ENCODE measurements at regions not wholly inside any gene's neighbourhood (a gene's known extent, or its start where the extent isn't known, plus 50 kb on each side); places are given as distances from the start of the nearest gene placed in this dataset.

- DNase-seq, result no peak
Measured at GRCh38 chr7:17184805-17185689, 113.4 kb upstream of the AHR start.

- DNase-seq, result no peak
Measured at GRCh38 chr7:17185690-17186070, 112.8 kb upstream of the AHR start.

- no peak for DNase-seq
Measured at GRCh38 chr7:17186745-17187530, 111.5 kb upstream of the AHR start.

- DNase-seq, result no peak
Measured at GRCh38 chr7:17194656-17195055, 103.8 kb upstream of the AHR start.

DNA sequence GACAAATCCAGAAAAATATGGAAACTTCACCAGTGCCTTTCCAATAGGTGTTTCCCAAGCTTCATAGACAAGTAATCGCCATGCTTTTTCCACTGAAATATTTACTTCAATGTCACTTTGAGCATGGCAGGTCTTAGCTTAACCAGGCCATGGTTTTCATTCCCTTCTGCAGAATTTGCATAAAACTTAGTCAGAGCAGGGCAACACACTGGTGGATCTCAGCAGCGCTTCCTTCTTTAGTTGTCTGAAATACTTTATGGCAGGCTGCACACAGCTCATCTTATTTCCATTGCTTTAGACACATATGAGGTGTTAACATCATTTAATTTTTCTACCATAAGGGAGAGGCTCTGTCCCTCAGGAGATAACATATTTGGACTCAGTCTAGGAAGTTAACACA is 102.9 kb upstream of the AHR start:
- no peak for DNase-seq

- no peak for DNase-seq
Measured at GRCh38 chr7:17205910-17206309, 92.5 kb upstream of the AHR start.

GRCh38 chr7:17206349-17206905 is 92.0 kb upstream of the AHR start:
- DNase-seq, result no peak

DNA sequence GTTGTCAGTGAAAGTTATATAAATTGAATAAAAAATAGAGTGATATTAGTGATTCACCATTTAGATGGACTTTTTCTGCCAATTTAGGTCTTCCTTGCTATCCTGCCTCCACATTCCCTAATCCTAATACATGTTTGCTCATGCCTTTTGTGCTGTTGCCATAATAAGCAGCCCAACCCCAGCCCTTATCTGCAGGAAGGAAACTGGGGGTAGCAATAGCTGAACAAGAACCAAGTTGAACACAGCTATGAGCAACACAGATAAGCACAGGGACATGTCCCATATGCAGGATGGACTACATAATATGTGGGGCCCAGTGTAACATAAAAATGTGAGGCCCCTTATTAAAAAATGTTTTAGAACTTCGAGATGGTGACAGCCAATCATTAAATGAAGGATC is 91.2 kb upstream of the AHR start:
- DNase-seq, result no peak

DNA sequence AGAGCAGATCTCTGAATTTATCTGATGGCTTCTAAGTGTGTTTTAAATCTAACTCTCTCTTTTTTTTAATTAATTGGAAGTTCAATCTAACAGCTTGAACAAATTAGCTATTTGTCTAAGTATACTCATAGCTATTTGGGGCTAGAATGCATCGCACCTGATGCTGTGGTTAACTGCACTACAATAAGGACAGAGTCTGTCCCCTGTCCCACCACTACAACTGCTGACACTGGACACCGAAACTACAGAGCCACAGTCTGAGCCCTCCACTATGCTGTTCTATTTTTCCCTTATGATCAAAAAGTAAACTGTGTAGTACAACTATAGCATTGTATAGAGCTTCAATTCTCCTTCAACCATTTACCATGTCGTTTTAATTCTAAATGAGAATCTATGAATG is 89.4 kb upstream of the AHR start:
- DNase-seq, result no peak

DNA sequence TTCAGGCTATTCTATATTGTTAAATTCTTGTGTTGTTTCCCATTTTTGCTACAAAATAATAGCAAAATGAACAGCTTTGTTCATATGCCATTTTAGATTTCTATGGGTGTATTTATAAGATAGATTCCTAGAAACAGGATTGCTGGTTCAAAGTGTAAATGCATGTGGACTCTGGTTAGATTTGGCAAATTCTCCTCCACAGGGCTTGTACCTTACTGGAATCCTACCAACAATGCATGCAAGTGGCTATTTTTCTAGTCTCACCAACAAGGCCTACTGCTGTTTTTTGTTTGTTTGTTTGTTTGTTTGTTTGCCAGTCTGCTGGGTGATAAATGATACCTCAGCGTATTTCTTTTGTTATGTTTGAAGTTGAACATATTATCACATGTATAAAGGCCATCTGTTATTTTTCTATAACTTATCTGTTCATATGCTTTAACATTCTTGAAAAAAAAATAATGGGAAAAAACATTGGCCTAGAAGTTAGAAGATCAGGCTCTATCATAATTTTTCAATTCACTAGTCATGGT is 87.1 kb upstream of the AHR start:
- no peak for DNase-seq

GRCh38 chr7:17212188-17212587 is 86.3 kb upstream of the AHR start:
- DNase-seq, result no peak

DNA sequence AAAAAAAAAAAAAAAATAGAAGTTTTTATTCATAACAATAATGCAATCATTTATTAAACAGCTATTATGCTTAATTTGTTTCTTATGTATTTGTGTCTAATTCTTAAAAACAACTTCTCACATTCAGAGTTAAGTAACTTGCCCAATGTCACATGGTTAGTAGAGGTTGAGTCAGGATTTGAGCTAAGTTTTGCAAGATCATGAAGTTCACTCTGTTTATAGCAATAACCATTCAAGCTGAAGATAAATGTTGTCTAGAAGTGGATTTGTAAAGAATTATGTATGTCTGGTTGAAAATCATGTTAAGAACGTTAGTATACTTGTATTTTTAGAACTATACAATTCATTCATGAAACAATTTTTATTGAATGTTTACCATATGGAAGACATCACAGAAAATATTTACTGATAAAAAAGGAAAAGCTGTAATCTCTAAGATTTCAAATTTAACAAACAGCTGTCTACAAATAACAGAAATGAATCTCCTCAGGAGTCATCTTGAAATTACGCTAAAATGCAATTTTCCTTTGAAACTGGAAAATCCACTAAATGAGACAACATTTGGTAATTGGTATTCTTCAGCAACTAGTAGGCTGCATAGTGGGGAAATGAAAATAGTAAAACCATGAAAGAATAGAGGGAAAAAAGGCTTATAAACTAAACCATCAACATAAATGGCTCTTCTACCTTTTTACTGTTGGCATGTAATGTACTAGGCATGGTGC is 70.5 kb upstream of the AHR start:
- no peak for DNase-seq

- DNase-seq, result no peak
Measured at GRCh38 chr7:17229228-17229627, 69.2 kb upstream of the AHR start.

DNA sequence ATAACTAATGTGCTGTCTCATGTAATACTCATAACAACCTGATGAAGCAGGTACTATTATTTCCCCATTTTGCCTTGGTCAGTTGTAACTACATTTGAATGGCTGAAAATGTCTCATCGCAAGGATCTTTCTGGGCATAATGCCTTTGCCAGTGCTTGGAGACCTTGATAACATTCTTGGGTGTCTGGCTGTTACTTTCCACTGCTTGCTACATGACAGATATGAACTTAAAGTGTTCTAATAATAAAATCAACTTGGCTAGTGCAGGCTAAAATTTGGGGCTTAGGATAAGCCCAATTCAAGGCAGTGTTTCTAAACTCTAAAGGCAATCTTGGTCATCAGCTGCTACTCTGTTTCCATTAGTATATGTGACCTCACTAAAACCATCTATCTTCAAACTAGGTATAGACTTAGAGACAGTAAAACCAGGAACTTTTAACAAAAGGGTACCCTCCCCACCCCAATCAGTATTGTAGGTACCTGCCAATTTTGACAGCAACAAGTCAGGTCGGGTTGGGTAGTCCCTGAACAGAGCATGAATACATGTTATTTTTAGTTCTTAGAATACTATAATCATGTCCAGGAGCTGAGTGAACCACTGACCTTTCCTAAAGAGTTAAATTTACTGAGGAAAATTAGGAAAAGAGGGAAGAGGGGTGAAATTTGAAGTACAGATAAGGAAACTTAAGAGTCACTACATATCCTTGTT is 68.2 kb upstream of the AHR start:
- no peak for DNase-seq

DNA sequence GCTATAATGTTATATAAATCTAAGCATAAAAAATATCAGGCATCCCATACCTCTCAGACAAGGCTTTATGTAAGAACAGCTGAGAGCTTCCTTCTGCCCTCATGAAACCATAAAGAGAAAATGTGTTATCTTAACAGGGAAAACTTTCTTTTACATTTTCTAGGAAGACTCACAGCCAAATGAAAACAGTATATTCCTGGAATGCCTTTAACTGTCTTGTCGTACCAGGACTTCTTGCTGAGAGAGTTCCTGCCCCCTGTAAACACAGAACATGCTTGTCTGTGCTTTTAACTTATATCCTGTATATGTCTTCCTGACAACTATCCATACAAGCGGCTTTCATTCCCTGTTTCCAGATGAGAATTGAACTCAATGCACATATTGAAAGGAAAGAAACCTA is 64.8 kb upstream of the AHR start:
- no peak for DNase-seq

DNA sequence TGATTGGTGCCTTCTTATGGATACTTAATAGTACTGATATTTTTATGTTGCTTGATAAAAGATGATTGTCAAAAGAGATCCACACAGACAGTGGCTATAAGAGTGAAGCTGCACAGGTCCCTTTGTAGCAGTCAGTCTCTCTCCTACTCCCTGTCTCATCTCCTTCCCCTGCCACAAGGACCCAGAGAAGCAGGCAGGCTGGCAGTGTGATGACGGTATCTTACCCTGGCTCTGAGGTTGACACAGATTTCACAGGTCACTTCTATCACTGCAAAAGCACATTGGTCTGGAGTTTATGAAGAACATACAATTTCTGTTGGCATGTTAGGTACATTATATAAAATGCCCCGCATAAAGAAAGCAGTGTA is 64.4 kb upstream of the AHR start:
- DNase-seq, result peak; percentile 59

DNA sequence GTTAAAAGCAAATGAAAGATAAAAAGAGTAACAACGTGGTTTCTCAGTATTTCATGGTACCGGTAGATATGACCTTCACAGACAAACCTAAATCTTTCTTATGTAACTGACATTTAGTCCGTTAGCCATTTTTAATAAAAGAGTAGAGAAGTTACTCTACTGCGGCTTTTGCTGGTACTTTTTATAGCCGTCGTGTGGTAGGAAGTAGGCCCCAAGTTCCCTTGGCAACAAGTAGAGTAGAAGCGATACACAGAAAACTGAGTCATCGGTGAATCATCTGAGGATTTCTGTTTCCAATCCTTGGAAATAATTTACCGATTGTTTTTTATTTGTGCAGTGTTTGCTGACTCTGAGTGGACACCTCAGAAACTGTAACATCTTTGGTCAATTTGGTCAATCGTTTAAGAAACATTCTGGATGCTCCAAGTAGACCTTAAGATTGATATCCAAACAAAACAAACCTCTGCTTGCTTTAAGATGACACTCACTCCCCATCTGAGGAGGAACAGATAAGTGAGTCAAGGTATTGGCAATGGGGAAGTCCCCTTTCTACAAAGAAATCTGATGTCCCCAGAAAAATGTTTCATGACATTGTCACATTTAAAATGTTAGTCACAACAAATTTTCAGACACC is 63.9 kb upstream of the AHR start:
- DNase-seq, result no peak

DNA sequence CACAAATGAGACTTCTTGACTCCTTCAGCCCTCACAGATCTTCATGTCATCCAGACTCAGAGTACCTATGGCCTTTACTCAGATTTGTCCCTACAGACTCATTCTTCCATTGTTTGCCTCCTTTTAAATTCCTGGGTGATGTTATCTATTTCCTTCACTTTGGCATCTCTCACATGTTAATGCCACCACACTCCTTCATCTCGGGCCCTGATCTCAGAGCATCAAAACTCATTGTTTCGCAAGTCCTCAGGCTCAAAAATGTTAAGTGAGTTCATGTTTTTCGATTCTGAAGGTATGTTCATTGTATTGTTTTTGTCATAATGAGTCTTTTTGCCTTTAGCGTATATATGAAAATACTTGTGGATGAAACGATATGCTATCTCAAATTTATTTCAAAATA is 62.3 kb upstream of the AHR start:
- no peak for DNase-seq

- no peak for DNase-seq
Measured at GRCh38 chr7:17236603-17237002, 61.8 kb upstream of the AHR start.

DNA sequence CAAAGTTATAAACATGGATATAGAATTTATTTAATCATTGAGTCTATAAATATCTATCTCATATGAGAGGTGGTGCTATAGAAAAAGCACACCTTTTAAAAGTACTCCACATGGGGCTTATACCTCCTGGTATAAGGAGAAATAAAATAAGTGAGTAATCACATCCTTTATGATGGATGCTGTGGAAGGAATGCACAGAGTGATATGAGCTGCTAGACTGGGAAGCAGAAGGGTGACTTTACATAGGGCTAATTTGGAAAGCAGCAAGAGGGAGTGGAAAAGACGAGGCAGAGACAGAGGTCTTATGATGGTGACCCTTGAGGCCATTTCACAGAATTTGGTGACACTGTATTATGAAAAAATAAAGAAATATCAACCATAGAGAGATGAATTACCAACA is 59.4 kb upstream of the AHR start:
- DNase-seq, result no peak

DNA sequence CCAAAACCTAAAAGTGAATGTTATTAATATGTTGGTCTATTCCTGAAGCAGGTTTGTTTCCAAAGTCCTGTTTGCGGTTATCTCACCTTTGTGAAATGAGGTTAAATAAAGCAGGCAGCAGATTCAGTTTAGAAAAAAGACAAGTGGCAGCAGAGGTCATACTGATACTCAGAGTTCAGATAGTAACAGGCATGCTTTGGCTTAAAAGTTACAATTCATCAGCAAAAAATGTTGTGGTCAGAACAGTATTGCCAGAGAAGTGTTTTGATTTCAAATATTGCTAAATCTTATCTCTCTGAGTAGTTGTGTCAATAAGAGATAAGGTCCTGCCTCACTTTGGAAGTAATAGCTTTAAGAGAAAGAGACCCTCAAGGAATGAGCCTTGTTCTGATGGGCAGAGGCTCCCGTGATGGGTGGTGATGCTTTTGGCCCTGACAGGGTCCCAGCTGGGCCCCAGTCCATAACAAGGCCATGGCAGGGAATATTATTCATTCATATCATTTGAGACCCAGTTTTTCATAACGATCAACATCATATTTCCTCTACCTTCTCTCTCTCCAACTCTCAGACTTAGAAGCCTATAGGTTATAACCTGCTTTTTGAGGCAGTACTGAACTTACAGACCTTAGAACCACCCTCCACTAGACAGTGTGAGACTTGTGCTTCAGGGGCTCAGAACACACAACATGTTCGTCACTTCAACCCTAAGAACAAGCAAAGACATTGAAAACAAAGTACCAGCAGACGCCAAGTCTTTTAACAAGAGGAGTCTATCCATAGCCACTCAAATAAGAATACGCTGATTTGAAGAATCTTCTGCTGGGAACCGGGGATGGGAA is 58.5 kb upstream of the AHR start:
- DNase-seq, result no peak

All from activated T-cell treated with anti-CD3 and anti-CD28 coated beads, Interleukin-2, amount 50 U/mL, for 1 hour (primary cell).